GM21423 (cell line): ENCODE measurements at regions not wholly inside any gene's neighbourhood (a gene's known extent, or its start where the extent isn't known, plus 50 kb on each side); places are given as distances from the start of the nearest gene placed in this dataset.
"Not testable (repeated sequence)": the region's sequence is repeated elsewhere in the genome, so short reads cannot be mapped to it uniquely, and the experiment has no call there.

ENCODE experiments used
- ATAC-seq: cut with Tn5 transposase; IDR thresholded peaks from one replicate; pipeline ENCODE4 v1.9.1; 2021; ENCODE audit warnings: mild to moderate bottlenecking, moderate library complexity; ENCODE audit not compliant: unreplicated experiment

DNA sequence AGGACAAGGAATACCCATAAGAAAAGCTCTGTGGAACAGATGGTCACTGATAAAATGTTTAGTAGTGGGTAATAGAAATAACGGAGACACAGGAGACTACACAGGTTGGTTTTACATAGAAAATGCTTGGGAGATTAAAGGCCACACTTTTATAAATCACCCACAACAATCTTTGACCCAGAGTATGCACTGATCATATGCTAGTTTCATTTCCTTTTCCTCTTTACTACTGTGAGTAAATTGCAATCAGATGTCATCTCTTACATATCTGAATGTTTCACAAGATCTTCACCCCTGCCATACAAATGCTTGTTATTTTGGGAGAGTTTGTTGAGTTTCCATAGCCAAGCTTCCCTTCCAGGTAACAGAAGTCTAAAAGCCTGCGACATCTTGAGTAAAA lies 978.4 kb upstream of the KLHL29 start:
- no peak for ATAC-seq

DNA sequence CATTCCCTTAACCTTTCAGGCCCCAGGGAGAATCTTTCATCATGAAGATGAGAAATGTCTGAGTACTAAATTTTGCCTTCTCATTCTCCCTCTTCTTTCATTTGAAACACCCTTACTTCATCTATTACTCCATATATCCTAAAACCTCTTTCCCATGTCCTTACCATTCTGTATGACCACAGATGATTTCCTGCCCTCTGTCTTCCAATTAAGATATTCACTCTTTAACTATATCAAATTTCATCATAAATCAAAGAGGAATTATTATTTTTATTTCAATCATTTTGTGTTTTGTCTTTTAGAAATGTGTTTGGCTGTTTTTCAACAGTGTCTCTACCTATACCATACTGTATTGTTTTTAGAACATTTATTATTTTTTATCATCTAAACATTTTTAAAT lies 964.9 kb upstream of the KLHL29 start:
- no peak for ATAC-seq

DNA sequence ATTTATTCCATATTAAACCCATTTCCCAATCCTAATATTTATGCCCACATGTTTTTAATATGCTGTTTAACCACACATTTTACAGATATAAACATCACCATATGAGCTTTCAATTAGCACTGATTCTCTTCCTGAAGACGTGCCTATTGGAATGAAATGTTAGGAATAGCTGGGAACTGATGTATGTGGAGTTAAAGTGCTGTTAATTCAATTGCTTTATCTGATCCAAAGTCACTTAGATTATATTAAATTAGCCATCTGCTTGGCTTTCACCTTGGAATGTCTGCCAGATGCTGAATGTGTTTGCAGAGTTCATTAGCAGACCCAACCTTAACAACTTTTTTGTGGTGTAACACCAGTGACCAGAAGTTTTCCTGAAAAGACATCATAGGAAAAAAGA lies 942.9 kb upstream of the KLHL29 start:
- ATAC-seq: no peak

DNA sequence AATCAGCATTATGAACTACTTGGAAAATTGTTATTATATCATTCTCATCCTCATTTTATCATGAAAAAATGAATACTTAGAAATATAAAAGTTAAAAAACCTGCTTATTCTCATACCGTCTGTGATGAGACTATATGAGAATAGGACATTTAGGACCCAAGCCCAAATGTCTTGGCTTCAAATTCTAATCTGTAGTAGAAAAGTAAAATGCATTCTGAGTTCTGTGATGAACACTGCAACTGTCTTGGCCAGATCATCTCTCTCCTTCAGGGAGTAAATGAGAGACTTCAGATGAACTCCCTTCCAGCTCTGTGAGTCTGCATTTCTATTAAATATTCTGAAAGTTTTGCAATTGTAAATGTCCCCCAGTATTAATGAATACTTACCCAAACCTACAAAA lies 940.7 kb upstream of the KLHL29 start:
- ATAC-seq: no peak

DNA sequence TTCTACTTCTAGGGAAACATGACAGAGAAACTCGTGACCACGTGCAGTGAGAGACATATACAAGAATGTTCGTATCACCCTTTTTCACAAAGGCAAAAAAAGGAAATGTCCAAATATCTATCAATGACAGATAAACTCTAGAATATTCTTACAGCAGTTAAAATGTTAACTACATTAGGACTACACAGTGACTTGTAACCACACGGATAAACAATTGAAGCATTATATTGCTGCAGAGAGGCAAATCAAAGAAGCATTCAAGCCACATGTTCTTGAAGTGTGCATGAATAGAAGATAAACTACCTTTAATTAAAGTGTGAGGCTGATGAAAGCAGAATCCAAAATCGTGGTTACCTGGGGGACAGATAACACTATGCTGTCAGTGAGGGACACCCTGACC lies 935.3 kb upstream of the KLHL29 start:
- ATAC-seq: no peak

DNA sequence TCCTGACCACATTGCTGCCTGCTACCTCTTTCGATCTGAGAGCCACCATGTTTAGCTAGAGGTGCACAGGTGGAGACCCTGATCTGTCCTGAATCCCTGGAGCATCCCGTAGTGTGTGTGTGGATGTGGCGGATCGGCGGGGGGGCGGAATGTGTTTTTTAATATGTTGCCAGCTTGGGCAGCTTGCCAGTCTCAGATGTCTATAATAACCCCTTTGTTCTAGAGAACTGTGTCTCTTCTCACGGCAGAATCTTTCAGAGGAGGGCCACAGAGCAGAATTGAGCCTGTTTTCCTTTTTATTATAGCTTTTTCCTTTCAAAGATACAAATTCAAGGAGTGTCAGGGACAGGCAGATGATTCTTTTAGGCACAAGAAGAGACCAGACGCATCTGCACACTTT lies 934.1 kb upstream of the KLHL29 start:
- ATAC-seq: no peak

DNA sequence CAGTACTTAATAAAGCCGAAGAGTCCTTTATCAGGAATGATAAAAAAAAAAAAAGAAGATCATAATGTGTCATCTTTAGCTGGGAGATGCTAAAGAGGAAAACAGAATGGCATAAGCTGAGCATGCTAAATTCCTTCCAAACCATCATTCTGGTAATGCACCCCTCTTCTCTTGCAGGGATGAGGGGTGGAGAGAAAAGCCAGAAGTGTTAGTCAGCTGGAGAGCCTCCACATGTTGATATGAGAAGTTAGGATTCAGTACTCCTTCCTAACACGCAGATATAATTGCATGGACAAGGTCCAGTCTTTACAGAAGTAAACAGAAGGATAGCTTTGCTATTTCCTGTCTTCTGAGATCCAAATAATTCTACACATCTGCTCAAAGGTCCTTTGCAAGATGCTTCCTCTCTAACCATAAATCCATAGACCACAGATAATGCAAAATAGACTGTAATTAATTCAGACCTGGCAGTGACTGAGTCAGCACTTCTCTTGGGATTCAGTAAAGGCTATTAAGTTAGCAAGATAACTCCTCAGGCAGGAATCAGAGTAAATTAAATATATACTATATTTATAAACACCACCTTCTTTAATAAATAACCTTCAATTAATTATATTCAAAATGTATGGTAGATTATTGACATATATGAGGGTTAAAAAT lies 930.0 kb upstream of the KLHL29 start:
- no peak for ATAC-seq

DNA sequence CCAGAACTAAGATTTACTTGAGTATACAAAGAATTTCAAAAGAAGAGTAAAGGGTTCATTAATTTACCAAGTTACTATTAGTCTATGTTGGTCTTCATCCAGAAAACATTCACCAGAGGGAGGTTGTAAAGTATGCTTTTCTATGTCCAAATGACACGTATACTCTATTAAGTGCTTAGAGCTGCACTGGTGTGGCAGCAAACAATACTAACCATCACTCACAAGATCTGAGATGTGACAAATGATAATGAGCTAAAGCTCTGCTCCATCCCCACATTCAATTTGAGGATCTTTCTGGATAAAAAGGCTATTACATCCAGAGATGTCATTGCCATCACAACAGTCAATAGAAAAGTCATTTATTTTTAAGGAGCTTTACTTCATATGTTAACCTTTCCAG lies 926.5 kb upstream of the KLHL29 start:
- ATAC-seq: no peak

DNA sequence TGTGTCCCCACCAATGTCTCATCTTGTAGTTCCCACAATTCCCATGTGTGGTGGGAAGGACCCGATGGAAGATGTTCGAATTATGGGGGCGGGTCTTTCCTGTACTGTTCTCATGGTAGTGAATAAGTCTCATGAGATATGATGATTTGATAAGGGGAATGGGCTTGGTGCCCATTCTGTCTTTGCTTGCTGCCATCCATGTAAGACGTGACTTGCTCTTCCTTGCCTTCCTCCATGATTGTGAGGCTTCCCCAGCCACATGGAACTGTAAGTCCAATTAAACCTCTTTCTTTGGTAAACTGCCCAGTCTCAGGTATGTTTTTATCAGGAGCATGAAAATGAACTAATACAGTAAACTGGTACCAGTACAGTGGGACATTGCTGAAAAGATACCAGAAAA lies 909.9 kb upstream of the KLHL29 start:
- ATAC-seq: not testable (repeated sequence)

DNA sequence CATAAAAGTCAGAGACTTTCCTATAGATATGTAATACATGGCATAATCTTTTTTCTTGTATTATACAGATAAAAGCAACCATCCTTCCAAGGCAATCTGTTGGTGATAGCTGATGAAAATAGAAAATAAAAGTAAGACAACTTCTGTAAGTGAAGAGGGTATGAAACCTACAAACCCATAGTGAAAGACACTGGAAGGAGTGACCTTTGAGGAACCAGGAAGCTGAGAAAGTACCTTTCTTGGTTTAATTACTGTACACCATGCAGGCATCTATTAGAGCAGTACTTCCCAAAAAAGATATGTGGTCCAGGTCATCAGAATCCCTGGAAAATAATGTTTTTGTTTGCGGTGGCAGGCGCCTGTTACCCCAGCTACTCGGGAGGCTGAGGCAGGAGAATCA lies 906.6 kb upstream of the KLHL29 start:
- ATAC-seq: no peak

DNA sequence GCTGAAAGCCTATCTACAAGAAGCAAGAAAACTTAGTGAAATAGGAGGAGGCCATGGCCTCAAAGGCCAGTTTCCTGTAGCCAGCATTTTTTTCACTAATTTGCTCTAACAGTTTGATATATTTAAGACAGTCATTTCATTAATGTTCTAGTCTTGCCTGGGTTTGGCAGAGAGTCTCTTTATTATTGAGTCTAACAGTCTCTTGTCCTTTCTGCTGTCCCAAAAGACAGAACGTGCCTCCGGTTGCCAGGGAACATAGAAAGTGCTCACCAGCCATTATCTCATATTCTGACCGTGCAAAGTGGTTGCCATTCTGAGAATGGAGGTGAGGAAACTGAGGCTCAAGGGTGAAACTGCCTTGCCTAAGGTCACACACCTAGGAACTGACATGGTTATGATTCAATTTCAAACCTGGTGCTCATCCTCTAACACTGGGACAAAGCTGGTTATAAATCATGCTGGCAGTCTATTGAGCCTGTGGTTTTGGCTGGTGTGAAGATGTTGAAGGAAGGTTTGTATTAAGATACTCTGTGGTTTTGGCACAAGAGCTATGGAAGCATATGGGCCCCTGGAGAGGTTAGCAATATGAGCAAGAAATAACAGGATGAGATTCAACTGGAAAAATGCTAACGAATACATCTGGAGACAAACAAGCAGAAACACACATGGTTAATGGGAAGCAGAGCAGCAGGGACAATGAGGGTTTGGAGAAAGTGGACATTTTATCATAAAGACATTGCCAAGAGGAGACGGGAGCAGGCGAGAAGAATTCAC lies 903.3 kb upstream of the KLHL29 start:
- no peak for ATAC-seq

DNA sequence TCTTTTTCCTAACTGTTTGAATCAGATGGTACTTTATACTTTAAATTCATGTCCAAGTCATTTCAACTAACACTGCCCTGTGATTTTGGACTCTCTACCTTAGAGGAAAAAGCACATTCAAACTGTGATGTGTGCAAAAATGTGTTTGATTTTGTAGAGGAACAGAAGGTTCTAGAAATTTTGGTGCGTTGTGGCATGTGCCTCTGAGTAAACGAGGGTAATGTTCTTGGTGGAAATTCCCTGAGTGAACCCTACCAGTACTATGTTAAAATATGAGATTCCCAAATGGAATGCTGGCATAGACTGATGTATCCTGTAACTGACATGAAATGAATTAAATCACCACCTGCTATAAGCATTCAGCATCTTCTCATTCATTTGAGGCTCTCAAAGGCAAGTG lies 901.9 kb upstream of the KLHL29 start:
- no peak for ATAC-seq

DNA sequence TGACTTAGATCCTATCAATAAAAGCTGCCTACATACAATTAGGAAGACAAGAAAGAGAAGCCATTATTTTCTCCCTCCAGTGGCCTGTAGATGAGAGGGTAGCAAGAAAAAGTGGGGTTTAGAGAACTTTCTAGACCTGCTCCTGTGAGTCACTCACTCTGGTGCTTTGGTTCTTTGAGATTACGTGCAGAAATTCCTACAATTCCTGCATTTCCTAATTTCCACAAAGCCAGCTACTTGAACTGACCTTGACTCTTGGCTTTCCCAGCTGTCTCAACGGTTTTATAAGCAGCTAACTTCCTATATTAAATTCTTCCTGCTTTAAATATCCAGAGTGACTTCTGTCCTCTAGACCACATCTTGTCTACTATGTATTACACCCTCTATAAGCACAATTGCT lies 899.5 kb upstream of the KLHL29 start:
- ATAC-seq: no peak

DNA sequence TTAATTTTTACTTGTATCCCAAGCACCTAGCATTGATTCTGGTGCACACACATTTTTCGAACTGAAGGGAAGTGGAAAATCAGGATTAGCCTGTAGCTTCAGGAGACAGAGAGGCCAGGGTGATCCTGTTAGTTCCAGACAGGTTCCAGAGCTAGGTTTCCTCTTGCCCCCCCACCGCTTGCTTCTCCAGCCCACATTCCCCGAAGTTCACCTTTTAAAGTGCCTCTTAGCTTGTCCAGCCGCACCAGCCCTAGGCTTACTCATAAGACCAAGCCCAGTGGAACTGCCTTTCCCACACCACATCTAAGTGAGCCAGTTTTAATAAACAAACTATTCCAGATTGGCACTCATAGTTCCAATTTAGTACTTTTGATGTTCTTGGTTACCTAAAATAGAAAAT lies 898.6 kb upstream of the KLHL29 start:
- ATAC-seq: no peak

DNA sequence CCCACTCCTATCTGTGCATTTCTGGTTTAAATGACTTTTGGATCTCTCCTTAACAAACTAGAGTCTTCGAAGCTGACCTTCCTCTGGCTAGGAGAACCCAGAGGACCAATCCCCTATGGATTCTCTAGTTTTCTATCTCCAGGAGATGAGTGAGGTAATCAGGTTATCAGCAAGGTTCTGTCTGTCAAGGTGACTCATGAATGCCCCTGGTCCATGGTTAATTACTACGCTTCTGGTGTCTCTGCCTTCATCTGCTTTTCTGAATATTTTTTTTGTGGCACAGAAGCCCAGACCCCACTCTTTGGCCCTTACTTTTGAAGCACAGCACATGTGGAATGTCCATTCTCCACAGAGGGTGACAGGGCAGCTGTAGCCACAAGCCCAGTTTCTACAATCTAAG lies 897.9 kb upstream of the KLHL29 start:
- ATAC-seq: no peak

DNA sequence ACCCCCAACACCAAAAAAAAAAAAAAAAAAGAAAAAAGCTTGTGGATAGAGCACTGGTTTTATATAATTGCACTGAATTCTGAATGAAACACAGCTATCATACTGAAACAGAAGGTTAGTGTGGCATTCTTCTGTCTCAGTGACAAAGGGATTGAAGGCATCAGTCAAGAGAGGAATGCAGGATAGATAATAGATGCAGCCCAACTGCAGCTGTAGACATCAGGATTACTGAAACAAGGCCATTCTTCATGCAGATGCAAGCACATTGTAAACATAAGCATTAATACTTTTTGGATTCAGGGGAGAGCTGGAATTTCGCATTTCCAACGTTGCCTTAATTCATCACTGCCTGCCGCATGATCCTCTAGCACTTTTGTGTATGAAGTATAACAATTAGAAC lies 897.4 kb upstream of the KLHL29 start:
- ATAC-seq: no peak

DNA sequence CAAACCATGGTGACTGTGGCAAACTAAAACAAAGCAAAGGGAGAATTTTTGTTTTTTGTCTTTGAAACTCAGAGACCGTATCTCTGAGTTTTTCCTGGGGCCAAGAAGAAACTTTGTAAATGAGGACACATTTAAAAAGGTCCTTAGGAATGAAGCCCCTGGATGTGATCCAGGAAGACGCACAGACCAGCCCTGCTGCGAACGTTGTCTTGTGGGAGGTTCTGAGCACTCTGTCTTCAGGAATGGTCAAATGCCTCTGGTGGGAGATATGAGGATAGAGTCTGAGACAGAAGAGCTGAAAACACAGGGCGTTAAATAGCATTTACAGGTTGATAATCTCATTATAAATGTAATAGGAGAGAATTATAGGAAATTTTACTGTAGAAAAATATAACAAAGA lies 893.5 kb upstream of the KLHL29 start:
- ATAC-seq: no peak

DNA sequence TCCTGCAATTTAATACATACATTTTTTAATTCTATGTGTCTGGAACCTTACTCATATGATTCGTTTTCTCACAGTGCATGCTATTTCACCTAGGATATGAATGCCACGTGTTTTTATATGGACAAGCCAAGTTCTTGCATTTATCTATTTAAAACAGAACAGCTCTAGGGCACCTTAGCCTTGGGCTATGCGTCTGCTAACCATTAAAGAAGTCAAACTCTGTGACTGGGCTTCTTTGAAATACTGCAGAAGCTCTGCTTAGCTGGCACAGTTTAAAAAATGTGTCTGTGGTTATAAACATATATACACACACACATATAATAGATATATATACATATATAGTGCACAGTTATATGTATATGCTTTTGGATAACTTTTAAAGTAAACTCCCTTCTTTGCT lies 890.8 kb upstream of the KLHL29 start:
- ATAC-seq: no peak

DNA sequence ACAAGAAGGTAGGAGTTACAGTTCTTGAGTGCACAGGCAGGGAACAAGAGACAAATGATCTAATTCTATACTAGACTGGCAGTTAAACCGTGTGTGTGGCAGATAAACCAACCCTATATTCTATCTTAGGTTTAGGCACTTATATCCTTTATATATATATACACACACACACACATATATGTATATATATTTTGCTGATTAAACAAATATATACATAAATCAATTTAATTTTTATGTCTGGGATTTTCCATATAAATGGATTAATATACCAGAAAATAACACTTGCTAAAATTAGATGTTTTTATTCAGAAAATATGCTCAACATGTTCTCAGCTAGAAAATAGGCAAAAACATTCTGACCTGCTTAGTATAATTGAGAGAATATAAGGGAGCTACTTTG lies 887.9 kb upstream of the KLHL29 start:
- ATAC-seq: no peak

DNA sequence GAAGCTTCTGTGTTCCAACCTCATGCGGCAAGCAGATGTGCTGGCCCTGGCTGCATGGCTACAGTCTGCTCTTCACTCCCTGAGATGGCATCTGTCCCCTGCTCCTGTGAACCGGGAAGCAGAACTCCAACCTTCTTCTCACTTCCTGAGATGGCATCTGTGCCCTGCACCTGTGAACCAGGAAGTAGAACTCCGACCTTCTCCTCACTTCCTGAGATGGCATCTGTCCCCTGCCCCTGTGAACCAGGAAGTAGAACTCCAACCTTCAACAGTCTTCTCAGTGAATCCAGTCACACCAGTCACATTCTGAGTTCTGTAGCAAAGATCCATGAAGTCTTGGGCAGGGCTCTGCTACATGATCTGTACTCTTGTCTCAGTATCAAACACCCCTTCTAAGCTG lies 887.2 kb upstream of the KLHL29 start:
- ATAC-seq: no peak

DNA sequence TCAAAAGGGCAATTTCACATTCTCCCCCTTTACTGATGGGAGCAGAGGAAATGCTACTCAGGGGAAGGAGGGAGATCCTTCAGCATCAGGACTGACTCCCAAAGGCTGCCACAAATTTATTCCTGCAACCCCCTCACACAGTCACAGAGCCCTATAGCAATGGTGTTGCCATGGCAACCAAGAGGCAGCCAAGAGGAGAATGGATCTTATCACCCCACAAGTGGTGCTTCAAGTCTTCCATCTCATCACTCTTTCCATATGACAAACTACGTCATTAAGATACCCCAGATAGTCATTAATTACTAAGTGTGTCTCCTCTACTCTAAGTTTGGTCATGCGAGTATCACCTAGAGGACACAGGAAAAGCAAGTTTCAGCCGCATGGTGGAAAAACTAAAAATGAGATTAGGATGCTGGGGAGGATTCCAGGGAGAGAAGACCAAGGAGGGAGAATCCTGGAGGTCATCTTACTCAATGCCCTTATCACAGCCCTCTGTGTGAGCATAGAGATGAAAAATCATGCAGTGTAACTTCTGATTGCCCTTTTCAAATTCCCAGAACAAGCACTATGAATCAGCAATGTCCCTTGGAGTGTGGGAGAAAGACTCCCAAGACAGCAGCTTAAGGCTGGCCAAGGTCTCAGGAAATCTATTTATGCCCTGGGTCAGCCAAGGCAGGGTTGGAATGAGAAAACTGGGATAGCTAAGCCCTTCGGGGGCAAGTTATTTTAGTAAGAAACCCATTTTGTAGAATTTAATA lies 885.7 kb upstream of the KLHL29 start:
- ATAC-seq: no peak

DNA sequence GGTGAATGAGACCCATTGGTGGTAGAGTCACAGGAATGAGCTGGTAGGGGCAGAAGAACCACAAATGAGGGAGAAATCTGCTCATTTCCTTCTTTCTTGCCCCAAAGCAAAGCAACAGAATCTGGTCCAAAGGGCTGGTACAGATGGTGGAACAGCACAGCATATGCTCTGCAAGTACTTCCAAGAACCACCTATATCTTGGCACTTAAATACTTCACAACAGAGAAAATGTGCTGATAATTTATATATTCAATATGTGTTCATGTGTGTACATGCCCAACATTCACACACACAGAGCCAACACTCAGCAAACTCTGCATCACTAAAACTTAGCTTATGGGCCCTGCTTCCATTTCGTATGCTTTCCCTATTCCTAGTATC lies 884.4 kb upstream of the KLHL29 start:
- ATAC-seq: no peak
